GM19372 (cell line): ENCODE measurements at regions not wholly inside any gene's neighbourhood (a gene's known extent, or its start where the extent isn't known, plus 50 kb on each side); places are given as distances from the start of the nearest gene placed in this dataset.
"Not testable (repeated sequence)": the region's sequence is repeated elsewhere in the genome, so short reads cannot be mapped to it uniquely, and the experiment has no call there.

ENCODE experiments used
- ATAC-seq: cut with Tn5 transposase; IDR thresholded peaks from one replicate; pipeline ENCODE4 v1.9.1; 2021; ENCODE audit warnings: mild to moderate bottlenecking, low read depth, moderate library complexity; ENCODE audit not compliant: unreplicated experiment

DNA sequence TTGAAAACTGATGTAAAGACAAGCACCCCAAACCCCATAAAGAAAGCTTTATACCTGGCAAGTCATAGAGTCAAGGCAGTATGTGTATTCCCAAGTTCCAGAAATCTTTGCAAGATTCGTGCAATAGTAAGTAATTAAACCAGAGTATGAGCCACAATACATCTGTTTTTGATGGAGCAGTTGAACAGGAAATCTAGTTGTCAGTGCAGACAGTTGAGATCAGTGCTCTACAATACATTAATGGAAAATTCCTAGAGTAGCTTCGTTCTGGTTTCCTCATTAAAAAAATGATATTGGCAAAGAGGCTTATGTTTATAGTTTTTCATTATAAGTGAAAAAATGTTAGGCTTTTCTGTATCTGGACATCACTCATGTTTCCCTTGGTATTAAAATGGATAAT, 575.3 kb downstream of the TRIML1 start:
- ATAC-seq, result no peak

DNA sequence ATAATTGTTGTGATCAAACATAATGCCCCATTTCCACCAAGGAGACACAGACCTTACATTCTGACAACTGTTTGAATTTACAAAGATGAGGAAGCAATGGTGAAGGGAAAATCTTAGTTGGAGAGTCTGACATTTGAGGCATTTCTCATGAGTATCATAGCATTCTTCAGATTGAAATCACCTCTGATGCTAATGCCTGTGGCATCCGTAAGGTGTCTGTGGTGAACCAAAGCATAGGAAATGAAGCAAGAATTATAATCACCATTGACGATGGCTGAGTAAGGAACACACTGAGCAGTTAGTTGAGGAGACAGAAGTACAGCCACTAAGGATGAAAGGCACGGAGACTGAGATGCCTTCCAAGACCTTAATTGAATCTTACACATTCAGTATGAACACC, 575.7 kb downstream of the TRIML1 start:
- no peak for ATAC-seq

DNA sequence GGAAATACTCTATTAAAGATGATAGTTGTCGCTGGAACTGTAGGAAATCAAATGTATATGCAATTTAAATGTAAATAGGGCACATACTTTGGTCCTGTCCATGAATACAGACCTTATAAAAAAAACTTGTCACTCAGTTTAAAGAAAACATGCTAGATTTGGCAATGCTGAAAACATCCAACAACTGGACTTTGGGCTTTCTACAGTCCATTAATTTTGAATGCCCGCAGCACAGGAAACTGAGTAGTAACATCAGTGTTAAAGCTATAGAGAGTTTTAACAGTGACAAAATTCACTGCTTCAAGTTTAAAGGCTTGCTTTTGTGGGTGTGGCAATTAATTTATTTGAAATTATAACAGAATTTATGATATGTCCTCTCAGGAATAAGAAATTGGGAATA, 578.4 kb downstream of the TRIML1 start:
- ATAC-seq, result no peak

GRCh38 chr4:188719794-188720193, 580.6 kb downstream of the TRIML1 start:
- ATAC-seq, result no peak

- ATAC-seq, result no peak
These were observed 583.7 kb downstream of the TRIML1 start for GRCh38 chr4:188722911-188723310.

- no peak for ATAC-seq
These were observed 588.5 kb downstream of the TRIML1 start for GRCh38 chr4:188727746-188728145.

DNA sequence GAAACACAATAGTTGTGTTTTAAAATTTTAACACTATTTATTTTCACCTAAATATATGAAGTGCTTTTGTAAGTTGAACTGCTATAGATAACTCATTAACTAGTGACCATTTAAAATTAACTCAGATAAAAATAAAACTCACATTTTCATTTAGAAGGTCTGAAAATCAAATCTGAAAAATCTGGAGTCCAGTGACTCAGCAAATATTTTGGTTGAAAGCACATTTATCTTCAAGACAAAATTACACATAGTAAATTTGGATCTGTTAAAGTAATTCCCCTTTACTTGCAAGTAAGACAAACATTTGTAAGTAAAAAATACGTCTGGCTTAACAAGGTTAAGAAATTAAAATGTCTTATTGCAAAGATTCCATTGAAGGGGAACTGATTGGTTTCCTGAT, 589.1 kb downstream of the TRIML1 start:
- ATAC-seq, result no peak

- ATAC-seq, result no peak
These were observed 592.9 kb downstream of the TRIML1 start for GRCh38 chr4:188732131-188732530.

DNA sequence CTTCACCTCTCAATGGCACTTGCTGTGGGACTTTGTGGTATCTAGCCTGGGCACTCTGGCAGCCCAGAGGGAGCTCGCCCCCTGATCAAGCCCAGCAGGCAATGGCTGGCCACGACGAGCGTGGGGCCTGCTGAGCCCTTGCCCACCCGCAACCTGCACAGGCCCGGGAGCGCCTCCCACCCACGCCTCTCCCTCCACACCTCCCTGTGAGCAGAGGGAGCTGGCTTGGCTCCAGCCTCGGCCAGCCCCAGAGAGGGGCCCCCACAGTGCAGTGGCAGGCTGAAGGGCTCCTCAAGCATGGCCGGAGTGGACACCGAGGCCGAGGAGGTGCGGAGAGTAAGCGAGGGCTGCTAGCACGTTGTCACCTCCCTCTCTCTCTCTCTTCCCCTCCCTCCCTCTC, 595.8 kb downstream of the TRIML1 start:
- ATAC-seq, result no peak

DNA sequence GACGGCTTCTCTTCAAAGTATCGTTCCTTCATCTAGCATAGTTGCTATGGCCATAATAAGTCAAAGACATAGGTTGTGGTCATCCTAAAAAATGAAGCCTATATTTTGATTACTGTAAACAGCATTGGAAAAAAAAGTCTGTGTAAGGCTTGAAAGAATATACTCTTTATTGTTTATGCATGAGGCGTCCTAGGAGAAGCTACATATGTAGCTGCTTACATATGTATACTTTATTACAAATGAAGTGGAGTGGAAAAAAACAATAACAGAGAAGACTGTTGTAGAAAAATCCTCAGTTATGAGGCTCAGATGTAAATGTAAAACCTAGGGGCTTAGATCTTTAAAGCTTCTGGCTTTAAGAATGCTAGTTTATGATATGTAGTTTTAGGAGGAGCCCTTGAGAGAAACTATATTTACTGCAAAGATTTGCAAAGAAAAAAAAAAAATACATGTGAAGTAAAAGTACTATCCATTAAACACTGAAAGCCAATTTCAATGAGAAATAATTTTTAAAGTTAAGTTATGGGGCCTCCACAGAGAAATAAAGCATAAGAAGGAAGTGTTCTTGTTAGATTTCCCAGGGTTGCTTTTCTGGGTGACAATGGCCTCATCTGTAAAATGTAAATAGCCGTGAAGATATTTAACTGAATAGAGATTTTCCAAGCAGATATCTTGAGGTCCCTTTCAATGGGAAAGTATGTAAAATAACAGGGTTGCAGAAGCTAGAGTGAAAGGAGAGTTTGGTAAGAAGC, 598.2 kb downstream of the TRIML1 start:
- ATAC-seq, result no peak

GRCh38 chr4:188738290-188738689, 599.0 kb downstream of the TRIML1 start:
- ATAC-seq, result not testable (repeated sequence)

DNA sequence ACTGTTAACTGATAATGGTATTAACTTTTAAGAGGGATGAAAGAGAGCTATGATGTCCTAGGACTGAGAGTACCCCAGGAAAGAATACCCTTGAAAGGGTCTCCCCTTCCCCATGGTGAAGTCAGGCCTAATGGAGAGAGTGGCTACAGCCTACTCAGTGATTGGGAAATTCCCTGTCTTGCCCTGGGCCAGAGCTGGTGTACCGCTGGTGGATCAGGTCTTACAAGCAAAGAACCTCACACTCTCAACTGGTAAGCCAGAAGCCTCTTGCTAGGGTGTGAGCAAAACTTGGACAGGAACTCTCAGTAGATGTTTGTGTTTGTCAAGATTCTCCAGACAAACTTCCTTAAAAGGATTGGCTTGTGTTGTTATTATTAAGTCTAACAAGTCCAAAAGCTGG, 600.9 kb downstream of the TRIML1 start:
- ATAC-seq, result not testable (repeated sequence)

- not testable (repeated sequence) for ATAC-seq
These were observed 601.5 kb downstream of the TRIML1 start for GRCh38 chr4:188740791-188741190.

DNA sequence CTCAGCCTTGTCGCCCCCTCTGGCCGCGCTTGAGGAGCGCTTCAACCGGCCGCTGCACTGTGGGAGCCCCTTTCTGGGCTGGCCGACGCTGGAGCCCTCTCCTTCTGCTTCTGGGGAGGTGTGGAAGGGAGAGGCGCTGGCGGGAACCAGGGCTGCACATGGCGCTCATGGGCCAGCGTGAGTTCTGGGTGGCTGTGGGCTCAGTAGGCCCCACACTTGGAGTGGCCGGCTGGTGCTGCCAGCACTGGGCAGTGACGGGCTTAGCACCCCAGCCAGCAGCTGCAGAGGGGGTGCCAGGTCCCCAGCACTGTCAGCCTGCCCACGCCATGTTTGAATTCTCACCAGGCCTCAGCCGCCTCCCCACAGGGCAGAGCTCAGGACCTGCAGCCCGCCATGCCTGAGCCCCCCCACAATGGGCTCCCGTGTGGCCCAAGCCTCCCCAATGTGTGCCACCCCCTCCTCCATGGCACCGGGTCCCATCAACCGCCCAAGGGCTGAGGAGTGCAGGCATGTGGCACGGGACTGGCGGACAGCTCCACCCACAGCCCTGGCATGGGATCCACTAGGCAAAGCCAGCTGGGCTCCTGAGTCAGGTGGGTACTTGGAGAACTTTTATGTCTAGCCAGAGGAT, 615.2 kb downstream of the TRIML1 start:
- ATAC-seq, result no peak

DNA sequence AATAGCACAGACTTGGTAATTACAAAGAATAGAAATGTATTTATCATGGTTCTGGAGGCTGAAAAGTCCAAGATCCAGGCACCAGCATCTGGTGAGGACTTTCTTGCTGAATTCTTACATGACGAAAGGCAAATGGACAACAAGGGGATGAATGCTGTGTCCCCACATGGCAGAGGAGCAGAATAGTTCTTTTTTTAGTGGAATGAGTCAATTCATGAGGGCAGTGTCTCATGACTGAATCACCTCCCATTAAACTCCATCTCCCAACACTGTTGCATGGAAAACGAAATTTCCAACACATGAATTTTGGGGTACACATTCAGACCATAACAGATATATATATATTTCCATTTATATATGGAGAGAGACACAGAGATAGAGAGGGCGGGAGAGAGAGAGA, 628.3 kb downstream of the TRIML1 start:
- no peak for ATAC-seq

- no peak for ATAC-seq
These were observed 639.7 kb downstream of the TRIML1 start for GRCh38 chr4:188778905-188779304.

- no peak for ATAC-seq
These were observed 640.3 kb downstream of the TRIML1 start for GRCh38 chr4:188779581-188779980.

DNA sequence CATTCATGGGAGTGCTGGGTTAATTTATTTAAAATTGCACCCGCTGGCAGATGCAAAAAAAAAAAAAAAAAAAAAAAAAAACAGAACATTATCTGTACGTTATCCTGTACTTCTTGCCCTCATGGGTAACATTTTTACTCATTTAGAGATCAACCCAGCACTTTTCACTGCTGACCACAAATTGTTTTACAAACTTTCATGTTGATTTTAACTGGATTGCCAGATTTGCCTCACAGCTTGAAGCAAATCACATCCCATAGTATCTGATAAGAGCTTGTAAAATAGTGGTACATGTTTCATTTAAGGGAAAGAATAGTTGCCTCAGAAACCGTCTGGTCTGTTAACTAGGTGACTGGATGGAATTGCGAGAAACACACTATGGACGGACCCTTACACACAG, 640.8 kb downstream of the TRIML1 start:
- no peak for ATAC-seq

GRCh38 chr4:188780686-188781085, 641.4 kb downstream of the TRIML1 start:
- ATAC-seq, result no peak

DNA sequence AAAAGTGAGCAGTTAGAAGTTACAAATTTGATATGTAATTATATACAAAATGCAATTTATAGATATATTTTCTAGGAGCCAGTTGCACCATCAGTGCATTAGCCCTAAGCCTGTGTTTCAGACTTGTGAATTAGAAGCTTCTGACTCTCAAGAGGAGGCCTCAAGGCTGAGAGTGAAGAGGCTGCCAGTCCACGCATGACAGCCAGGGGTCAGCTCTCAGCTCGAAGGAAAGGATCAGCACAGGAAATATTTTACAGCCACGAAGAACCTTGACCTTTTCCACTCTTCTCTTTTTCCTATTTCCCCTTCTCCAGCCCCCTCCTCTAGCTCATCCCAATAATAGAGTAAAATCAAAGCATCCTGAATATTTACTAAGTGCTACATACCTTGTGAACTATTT, 642.4 kb downstream of the TRIML1 start:
- ATAC-seq, result no peak

DNA sequence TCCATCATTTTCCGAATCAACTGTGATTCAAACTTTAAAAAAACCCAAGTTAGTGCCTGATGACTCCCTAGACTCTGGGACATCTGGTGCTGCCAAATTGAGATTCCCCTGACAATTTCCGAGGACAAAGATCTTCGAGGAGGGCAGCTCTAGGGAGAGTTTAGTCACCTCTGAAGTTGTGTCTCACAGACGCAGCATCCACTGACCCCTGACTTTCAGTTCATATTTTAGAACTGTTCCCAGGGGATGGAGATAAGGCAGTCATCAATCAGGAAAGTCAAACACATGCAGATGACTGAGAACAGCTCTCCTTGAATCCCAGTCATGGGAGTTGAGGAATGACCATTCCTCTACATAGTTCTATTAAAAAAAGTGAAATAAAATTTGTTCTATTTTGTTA, 643.9 kb downstream of the TRIML1 start:
- no peak for ATAC-seq

GRCh38 chr4:188783606-188784160, 644.4 kb downstream of the TRIML1 start:
- ATAC-seq, result no peak
